GM18505 (cell line): ENCODE measurements at regions not wholly inside any gene's neighbourhood (a gene's known extent, or its start where the extent isn't known, plus 50 kb on each side); places are given as distances from the start of the nearest gene placed in this dataset.

Source experiments
- ATAC-seq: cut with Tn5 transposase; IDR thresholded peaks from one replicate; pipeline ENCODE4 v1.9.1; 2021; ENCODE audit not compliant: unreplicated experiment
- POLR2A ChIP-seq: IDR thresholded peaks from 4 replicates; pipeline ENCODE4 v1.6.1; 2011; ENCODE audit warnings: borderline replicate concordance; ENCODE audit not compliant: insufficient read depth, insufficient read length; ENCODE audit errors: extremely low read depth

- TF ChIP-seq POLR2A, result no peak
- no peak for ATAC-seq
These were observed 384.2 kb downstream of the EFNA5 start for GRCh38 chr5:107286447-107287098.

GRCh38 chr5:107285772-107286171 is 385.0 kb downstream of the EFNA5 start:
- ATAC-seq, result no peak
- no peak for TF ChIP-seq POLR2A

- no peak for ATAC-seq
- TF ChIP-seq POLR2A, result no peak
These were observed 385.8 kb downstream of the EFNA5 start for GRCh38 chr5:107284822-107285525.

- no peak for ATAC-seq
- no peak for TF ChIP-seq POLR2A
These were observed 388.7 kb downstream of the EFNA5 start for GRCh38 chr5:107282061-107282460.

GRCh38 chr5:107278774-107279173 is 392.0 kb downstream of the EFNA5 start:
- no peak for TF ChIP-seq POLR2A
- ATAC-seq, result no peak

GRCh38 chr5:107277485-107278125 is 393.1 kb downstream of the EFNA5 start:
- TF ChIP-seq POLR2A, result no peak
- no peak for ATAC-seq

GRCh38 chr5:107275333-107275732 is 395.4 kb downstream of the EFNA5 start:
- TF ChIP-seq POLR2A, result no peak
- no peak for ATAC-seq

- ATAC-seq, result no peak
- TF ChIP-seq POLR2A, result no peak
These were observed 396.2 kb downstream of the EFNA5 start for GRCh38 chr5:107274571-107274970.

GRCh38 chr5:107272954-107273353 is 397.8 kb downstream of the EFNA5 start:
- TF ChIP-seq POLR2A, result no peak
- no peak for ATAC-seq

- ATAC-seq, result no peak
- TF ChIP-seq POLR2A, result no peak
These were observed 398.2 kb downstream of the EFNA5 start for GRCh38 chr5:107272509-107272908.

- no peak for ATAC-seq
- no peak for TF ChIP-seq POLR2A
These were observed 398.9 kb downstream of the EFNA5 start for GRCh38 chr5:107271682-107272350.

- TF ChIP-seq POLR2A, result no peak
- no peak for ATAC-seq
These were observed 400.2 kb downstream of the EFNA5 start for GRCh38 chr5:107270561-107270960.

- TF ChIP-seq POLR2A, result no peak
- ATAC-seq, result no peak
These were observed 401.1 kb downstream of the EFNA5 start for GRCh38 chr5:107269678-107270077.

- ATAC-seq, result no peak
- TF ChIP-seq POLR2A, result no peak
These were observed 401.5 kb downstream of the EFNA5 start for GRCh38 chr5:107269256-107269655.

GRCh38 chr5:107268241-107268640 is 402.5 kb downstream of the EFNA5 start:
- no peak for TF ChIP-seq POLR2A
- no peak for ATAC-seq
